Endometrium (tissue), 2 donors: ENCODE measurements at regions not wholly inside any gene's neighbourhood (a gene's known extent, or its start where the extent isn't known, plus 50 kb on each side); places are given as distances from the start of the nearest gene placed in this dataset.
"Not testable (repeated sequence)": the region's sequence is repeated elsewhere in the genome, so short reads cannot be mapped to it uniquely, and the experiment has no call there.

Source experiments
- FAIRE-seq: peaks from 2 replicates; lab custom pipeline; 2012; peaks lifted over from hg19 to GRCh38; lab: Jason Lieb, UNC
- donor health status: control.
- donor health status: control.

DNA sequence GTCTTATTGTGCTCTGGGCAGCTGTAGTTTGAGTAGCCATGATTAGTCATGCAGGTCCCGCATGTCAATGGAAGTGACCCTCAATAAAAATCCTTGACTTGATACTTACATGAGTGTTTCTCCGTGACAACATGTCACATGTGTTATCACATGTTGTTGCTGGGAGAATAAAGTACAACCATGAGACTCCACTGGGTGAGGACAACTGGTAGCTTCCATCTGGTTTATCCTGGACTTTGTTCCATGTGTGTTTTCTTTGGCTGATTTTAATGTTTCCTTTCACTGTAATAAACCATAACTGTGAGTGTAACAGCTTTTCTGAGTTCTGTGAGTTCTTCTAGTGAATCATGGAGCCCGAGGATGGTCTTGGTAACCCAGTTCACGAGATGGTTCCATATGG, 63.1 kb upstream of the NDN start:
- FAIRE-seq, result no peak

- FAIRE-seq, result no peak
These were observed 63.7 kb upstream of the NDN start for GRCh38 chr15:23750776-23751175.

DNA sequence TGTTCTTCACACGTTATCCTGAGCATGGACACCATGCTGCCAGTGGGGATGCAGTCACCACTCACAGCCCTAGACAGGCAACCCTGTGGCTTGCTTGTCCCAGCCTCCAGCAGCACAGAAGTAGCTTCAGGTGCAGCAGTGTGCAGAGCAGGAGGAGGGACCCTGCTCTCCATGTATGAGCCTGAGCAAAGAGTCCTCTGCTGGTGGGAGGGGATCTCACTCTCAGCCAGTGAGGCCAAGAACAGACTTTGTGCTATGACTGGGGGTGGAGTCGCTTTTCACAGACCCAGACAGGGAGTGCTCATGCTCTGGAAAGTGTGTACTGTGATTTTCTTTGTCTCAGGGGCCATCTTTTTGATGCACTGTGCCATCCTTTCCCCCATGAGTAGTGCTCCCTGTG, 66.1 kb upstream of the NDN start:
- FAIRE-seq, result no peak

- no peak for FAIRE-seq
These were observed 71.8 kb upstream of the NDN start for GRCh38 chr15:23758891-23759290.

DNA sequence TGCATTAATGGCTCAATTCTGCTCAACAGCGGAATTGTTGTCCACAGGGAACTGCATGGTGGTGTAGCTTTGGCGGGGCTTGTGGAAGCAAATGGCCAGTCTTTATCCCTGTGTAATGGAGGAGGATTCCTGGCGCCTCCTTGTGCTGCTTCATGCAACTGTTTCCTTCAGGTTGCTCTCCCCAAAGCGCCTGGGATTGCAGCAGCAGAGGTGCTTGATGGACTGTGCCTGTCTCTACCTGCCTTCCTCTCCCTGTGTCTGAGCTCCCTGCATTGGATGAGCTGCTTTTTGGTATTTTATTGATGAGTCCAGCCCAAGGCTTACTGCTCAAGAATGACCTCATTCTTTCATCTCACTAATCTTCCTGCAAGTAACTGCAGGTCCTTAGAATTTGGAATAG, 72.9 kb upstream of the NDN start:
- no peak for FAIRE-seq

DNA sequence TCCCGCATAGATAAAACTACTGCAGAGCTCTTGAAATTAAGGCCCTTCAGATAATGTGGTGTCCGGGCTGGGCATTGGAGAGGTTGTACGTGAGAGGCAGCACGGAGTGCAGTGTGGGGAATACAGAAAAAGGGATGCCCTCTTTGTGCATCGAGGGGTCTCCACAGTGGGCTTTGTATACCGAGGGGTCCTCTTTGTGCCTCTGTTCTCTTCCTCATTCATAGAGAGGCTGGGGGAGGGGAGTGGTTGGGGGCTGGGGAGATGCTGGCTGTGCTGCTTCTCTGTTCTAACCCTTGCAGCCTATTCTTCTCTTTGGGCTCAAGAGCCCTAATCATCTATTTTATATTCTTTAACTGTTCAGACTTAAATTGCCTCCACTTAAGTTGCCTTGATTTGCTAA, 74.3 kb upstream of the NDN start:
- no peak for FAIRE-seq

GRCh38 chr15:23762026-23762425, 74.9 kb upstream of the NDN start:
- no peak for FAIRE-seq

GRCh38 chr15:23763021-23763420, 75.9 kb upstream of the NDN start:
- no peak for FAIRE-seq

DNA sequence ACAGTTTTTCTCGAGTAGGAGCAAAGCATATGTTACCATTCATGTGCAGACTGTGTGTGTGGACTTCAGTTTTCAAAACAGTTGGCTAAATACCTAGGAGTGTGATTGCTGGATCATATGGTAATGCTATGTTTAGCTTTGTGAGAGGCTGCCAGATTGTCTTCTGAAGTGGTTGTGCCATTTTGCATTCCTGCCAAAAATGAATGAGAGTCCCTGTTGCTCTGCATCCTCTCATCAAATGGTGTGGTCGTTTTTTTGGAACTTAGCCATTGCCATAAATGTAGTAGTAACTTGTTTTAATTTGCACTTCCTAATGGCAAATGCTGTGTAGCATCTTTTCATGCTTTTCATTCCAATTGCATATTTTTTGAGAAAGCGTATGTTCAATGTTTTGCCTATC, 77.2 kb upstream of the NDN start:
- no peak for FAIRE-seq

DNA sequence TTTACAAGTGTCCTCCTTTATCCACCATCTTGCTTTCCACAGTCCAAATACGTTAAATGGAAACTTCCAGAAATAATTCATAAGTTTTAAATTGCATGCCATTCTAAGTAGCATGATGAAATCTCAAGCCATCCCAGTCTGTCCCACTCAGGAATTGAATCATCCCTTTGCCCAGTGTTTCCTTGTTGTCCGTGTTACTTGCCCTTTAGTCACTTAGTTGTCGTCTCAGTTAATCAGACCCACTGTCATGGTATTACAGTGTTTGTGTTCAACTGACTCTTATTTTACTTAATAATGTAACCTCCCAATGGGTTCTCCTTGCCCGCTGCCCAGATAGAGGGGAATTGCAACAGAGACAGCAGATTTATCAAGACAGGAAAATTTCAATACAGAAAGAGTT, 77.6 kb upstream of the NDN start:
- no peak for FAIRE-seq

DNA sequence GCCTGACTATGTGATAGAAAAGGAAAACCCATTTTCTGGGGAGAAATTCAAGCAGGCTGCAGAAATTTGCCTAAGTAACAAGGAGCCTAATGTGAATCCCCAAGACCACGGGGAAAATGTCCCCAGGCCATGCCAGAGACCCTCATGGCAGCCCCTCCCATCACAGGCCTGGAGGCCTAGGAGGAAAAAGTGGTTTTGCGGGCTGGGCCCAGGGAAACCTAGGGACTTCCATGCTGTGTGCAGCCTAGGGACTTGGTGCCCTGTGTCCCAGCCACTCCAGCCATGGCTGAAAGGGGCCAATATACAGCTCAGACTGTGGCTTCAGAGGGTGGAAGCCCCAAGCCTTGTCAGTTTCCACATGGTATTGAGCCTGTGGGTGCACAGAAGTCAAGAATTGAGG, 79.7 kb upstream of the NDN start:
- not testable (repeated sequence) for FAIRE-seq

- FAIRE-seq, result no peak
These were observed 86.0 kb upstream of the NDN start for GRCh38 chr15:23773093-23773492.

DNA sequence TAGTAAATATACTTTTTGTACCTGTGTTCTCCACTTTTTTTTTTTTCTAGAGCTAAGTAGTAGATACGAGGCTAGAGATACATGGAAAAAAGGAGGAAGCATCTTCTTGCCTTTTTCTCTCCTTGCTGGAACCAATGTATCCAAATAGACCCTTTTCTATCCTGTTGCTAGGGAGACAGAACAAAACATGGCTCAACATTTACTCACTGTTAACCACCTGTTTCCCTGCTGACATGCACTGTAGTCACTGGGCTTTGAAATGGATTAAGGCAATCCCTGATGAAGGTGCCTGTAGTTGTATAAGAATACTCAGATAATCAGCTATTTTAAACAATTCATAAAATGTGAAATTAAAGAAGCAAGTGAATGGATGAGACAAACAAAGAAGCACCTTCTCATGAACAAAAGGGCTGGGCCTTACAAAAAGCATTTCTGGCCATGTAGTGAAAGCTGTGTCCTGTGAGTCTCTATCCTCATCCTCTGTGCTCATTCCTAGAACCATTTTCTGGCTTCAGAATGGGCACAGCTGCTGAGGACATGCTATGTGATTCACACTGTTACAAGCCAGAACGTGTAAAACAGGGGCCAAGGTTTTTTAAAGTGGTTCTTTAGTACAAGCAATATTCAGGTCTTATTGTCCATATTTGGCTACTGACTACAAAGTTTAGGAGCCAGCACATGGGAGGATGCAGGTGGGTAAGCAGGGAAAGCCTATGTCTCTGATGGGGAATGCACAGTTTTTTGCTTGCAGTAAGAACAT, 100.4 kb upstream of the NDN start:
- no peak for FAIRE-seq

DNA sequence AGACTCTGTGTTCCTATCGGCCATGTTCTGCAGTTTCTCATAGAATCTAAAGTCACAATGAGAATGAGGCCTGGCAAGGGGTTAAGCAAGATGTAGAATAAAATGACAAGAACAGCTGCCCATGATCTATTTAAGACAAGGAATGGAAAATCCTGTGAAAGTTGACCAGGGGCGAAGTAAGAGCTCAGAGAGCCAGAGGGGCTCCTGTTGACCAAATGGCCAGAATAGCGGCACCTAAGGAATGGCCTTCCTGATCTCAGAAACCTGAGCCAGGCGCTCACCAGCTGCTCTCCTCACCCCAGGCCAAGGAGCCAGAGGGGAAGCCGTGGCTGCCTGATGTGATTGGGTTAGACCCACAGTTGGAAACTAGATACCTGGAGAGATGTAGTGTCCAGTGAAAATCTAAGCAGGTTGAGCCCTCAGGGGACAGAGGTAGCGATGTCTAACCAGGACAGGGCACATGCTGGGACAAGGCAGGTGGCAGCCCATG, 106.1 kb upstream of the NDN start:
- no peak for FAIRE-seq

DNA sequence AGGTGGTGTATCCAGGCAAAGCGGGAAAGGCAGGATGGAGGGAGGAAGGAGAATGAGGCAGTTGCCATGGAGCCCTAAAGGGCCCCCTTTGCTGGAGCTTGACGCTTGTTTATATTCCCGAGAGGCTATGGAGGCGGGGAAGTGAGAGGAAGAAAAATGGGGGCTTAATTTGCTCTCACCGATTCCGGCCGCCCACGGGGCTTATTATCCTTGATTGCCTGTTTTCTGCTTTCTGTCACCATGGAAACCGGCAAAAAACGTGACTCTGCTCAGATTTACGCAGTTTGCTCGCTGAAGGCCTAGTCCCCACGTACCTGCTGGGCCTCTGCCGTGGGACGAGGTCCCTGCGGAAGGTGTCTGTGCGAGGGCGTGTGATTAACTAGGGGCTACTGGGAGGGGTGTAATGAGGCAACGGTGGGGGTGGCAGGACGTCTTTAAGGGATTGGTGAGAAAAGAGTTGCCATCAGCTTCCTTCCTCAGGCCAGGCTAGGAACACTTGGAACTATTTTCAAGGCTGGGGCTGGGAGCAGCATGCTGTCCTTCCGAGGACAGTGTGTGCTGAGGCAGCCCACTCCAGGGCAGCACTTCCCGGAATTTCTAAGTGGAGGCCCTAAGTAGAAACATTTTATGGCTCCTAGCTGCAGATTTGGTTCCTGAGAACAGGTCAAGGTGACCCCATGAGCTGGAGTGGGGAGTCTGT, 110.8 kb upstream of the NDN start:
- no peak for FAIRE-seq

DNA sequence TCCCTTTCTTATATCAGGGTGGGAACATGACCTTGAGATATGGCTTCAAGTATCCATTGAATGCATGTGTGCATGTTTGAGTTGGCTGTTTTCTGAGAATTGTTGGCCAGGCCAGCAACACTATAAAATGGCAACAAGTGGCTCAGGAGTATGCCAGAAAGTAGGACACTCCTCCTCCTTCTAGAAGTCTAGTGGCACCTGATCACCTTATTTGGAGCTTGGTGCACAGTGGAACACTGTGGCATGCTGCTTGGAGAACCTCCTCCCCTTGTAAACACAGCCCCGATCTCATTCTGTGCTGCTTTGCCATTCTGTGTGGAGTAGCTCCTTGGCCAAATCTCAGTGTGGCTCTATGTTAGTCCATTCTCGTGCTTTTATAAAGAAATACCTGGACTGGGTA, 114.8 kb upstream of the NDN start:
- no peak for FAIRE-seq

- FAIRE-seq, result not testable (repeated sequence)
These were observed 115.9 kb upstream of the NDN start for GRCh38 chr15:23802896-23803435.

DNA sequence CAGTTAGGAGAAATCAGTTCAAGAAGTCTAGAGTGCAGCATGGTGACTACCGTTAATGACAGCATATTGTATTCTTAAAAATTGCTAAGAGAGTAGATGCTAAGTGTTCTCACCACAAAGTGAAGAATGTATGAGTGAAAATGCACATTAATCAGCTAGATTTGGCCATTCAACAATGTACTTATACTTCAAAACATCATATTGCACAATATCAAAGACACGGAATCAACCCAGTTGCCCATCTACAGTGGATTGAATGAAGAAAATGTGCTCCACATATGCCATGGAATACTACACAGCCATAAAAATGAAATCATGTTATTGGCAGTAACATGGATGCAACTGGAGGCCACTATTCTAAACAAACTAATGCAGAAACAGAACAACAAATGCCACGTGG, 119.9 kb upstream of the NDN start:
- no peak for FAIRE-seq

DNA sequence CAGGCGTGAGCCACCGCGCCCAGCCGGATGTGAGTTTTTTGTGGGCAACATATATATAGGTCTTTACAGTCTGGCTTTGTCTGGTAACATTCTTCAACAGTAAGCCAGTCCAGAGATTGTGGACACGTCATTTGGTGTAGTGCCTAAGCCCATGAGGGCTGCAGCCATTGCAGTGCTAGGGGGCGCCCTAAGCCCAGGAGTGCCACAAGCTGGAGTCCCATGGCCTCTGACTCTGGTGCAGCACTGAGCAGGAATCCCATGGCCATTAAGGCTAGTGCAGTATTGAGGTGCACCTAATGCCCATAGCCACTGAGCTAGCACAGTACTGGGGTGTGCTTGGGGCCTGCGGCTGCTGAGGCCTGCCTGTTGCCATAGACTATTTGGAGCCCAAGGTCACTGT, 136.4 kb upstream of the NDN start:
- FAIRE-seq, result no peak

- peak; percentile 15 for FAIRE-seq
These were observed 141.7 kb upstream of the NDN start for GRCh38 chr15:23828786-23829185.

DNA sequence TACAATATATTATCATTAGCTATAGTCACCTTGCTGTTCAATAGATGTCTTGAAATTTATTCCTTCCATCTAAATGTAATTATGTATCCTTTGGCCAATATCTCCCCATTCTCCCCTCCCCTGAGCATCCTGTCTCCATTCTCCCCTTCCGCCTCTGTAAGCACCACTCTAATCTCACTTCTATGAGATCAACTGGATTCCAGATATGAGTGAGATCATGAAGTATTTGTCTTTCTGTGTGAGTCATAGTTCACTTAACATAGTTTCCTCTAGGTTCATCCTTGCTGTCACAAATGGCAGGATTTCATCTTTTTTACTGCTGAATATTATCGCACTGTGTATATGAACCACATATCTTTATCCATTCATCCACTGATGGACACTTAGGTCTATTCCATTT, 148.8 kb upstream of the NDN start:
- no peak for FAIRE-seq

GRCh38 chr15:23839893-23840474, 152.9 kb upstream of the NDN start:
- no peak for FAIRE-seq

DNA sequence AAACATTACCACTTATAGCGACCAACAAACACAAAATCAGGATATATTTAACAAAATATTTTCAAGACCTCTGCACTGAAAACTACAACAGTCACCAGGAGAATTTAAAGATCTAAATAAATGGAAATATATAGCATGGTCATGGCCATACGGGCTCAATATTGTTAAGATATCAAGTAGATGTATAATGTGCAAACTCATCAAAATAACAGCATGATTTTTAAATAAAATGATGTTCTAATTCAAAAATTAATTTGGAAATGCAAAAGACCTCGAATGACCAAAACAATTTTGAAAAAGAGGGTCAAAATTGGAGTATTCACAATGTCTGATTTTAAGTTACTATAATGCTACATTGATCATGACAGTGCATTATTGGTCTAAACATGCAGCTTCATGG, 159.1 kb upstream of the NDN start:
- no peak for FAIRE-seq
